ENCODE measurements at regions not wholly inside any gene's neighbourhood (a gene's known extent, or its start where the extent isn't known, plus 50 kb on each side); places are given as distances from the start of the nearest gene placed in this dataset.

- Histone ChIP-seq H3K27me3 (ENCODE audit: insufficient read depth, low read length) (no peaks in the 10 kb centered on the region), H3K4ac (ENCODE audit: low read depth, low read length) (no peak overlapping the region), H3K4me1 (ENCODE audit: insufficient read depth, low read length) (no peaks in the 10 kb centered on the region), H3K79me1 (ENCODE audit: insufficient read depth, low read depth, low read length, poor library complexity, severe bottlenecking) (no peaks in the 10 kb centered on the region), H3K79me2 (ENCODE audit: insufficient read depth, low read length) (no peaks in the 10 kb centered on the region), H3K9me3 (ENCODE audit: control insufficient read depth, low read depth, low read length) (no peaks in the 10 kb centered on the region), H4K20me1 (ENCODE audit: control insufficient read depth, insufficient read depth, insufficient read length) (no peaks in the 10 kb centered on the region), H3K23me2 (ENCODE audit: insufficient read length, low read depth, low read length, poor library complexity, severe bottlenecking) (no peaks in the 10 kb centered on the region), H2BK20ac (ENCODE audit: low read depth, low read length, poor library complexity, severe bottlenecking) (no peak overlapping the region), H3T11ph (ENCODE audit: low read length) (no peak overlapping the region), H2AK5ac (ENCODE audit: insufficient read length, low read length) (no peak overlapping the region), H3K18ac (ENCODE audit: insufficient read length, low read depth, low read length) (no peak overlapping the region), H3K14ac (ENCODE audit: insufficient read depth, low read length) (no peak overlapping the region), H2BK5ac (ENCODE audit: insufficient read length, low read length) (no peak overlapping the region), H4K8ac (replicated peaks; ENCODE audit: insufficient read length, low read depth, low read length) (no peak overlapping the region), H3K56ac (ENCODE audit: insufficient read length, low read depth, low read length) (no peak overlapping the region), H3K4me2 (ENCODE audit: insufficient read depth, insufficient read length, low read length) (no peak overlapping the region), H2BK120ac (ENCODE audit: low read depth, low read length, poor library complexity, severe bottlenecking) (no peak overlapping the region), H2AFZ (ENCODE audit: low read length) (no peak overlapping the region), H3K27ac (ENCODE audit: insufficient read length, low read depth, low read length) (no peak overlapping the region), H3K23ac (ENCODE audit: insufficient read length, low read depth, low read length) (no peak overlapping the region), H2BK12ac (ENCODE audit: insufficient read length, low read depth, low read length) (no peak overlapping the region), H4K5ac (ENCODE audit: insufficient read length, low read depth, low read length) (no peak overlapping the region), H2BK15ac (ENCODE audit: low read depth, low read length) (no peak overlapping the region), H4K91ac (ENCODE audit: insufficient read length, low read depth, low read length) (no peak overlapping the region), H3K9ac (ENCODE audit: extremely low read depth, insufficient read length, low read length) (no peak overlapping the region)
- Mint-ChIP-seq H3K4me1 (peaks cover 3% of the 10 kb centered on the region in 2 experiments; a peak in 2 of 4 replicates), H3K27ac (no peak overlapping the region), H3K4me3 (no peak overlapping the region), H3K36me3 (ENCODE audit: insufficient read depth in 1 of 3, low read depth in 3 of 3) (no peaks in the 10 kb centered on the region), H3K27me3 (ENCODE audit: low read depth) (no peaks in the 10 kb centered on the region), H3K9me3 (no peaks in the 10 kb centered on the region)
- WGBS (ENCODE audit: extremely low coverage, insufficient read length, low lambda C conversion rate) = no CpG with 5 or more reads among the region's 4 CpGs
- DNase-seq = no peak
- TF ChIP-seq CTCF (conservative IDR thresholded peaks at IDR 0.05) = no peak
These were observed 150.4 kb upstream of the POU5F2 start for GRCh38 chr5:93891491-93892480.

All from H9 (cell line).